ENCODE measurements at regions not wholly inside any gene's neighbourhood (a gene's known extent, or its start where the extent isn't known, plus 50 kb on each side); places are given as distances from the start of the nearest gene placed in this dataset.
"Not testable (repeated sequence)": the region's sequence is repeated elsewhere in the genome, so short reads cannot be mapped to it uniquely, and the experiment has no call there.

DNA sequence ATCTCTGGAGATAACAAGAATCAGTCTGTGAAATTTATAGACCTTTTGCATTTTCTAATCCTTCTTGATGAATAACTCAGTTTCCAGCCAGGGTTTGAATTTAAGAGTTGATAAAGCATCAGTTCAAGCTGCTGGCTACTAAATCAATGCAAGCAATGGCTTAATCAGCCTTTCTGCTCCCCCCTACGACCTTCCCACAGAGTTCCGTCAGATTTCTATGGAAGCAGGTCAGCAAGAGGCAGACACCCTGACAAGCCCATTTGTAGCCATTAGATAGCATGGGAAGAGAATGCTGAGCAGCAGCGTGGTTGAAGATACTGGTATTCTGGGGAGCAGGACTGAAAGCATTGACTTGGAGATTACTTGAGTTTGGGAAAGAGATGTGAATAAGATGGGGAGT, 868.1 kb downstream of the KCNJ2 start:
- DNase-seq, result no peak

DNA sequence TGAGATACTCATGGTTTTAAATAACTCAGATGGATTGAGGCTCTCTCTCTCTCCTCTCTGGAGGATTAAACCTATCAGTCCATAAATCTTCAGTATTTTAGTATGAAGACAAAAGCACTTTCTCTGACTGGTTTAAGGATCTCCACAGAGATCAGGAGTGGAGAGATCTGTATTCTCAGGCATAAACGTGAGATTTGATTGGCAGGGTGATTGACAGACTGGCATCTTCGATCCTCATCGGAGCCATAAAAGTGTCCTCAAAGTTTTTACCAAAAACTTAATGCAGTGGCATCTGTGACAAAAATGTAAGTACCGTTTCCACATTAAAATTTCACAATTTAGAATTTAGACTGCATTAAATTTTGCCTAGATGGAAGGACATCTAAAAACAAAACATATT, 870.1 kb downstream of the KCNJ2 start:
- DNase-seq, result no peak

DNA sequence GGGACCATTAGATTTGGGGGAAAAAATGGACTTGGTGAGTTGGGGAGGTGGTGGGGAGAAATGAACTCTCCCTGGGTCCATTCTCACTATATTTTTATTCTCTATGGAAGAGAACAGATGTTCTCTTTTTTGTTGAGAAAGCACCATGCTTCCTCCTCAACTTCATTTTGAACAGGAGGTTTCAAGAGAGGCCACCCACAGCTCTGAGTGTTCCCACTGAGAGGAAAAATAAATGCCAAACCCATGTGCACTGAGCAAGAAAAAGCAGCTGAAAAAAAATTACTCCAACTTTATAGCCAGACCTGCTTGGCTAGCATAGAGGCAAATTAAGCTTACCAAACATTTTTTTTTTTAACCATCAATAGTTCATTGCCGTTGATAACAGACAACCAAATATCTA, 883.6 kb downstream of the KCNJ2 start:
- no peak for DNase-seq

GRCh38 chr17:71055128-71055527, 885.8 kb downstream of the KCNJ2 start:
- no peak for DNase-seq

- DNase-seq, result no peak
Measured at GRCh38 chr17:71057448-71057847, 888.1 kb downstream of the KCNJ2 start.

DNA sequence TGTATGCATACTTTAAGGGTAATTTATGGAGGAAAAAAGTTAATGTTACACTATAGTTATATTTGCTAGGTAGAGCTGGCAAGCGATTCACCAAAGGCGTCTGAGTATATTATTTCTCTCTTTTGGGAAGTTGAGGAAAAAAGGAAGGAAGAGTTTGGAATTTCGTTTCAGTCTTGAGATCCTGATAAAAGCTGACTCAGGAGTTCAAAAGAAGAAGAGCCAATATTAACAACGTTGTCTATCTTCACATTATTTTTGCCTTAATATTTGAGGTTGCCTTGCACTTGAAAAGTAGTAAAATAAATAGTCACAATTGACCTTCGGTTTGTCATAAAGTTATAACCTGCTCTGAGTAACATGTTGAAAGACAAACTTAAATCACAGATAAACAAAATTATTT, 888.6 kb downstream of the KCNJ2 start:
- no peak for DNase-seq

GRCh38 chr17:71063127-71063526, 893.8 kb downstream of the KCNJ2 start:
- no peak for DNase-seq

DNA sequence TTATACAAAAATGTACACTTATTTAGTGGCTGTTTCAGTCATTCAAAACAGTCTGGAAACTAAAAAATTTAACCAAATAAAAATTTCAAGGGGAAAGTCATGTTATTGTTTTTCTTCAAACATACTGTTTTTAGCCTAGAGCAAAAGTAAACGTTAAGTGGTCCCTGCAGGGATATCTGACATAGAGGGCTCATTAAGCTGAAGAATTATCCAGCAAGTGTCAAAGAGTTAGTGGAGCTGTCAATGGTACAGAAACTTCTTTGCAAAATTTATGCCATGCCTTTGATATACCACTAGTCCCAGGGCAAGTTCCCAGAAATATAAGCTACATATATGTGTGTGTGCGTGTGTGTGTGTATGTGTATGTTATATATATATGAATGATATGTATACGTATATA, 894.2 kb downstream of the KCNJ2 start:
- DNase-seq, result no peak

GRCh38 chr17:71067669-71068407, 898.5 kb downstream of the KCNJ2 start:
- no peak for DNase-seq

GRCh38 chr17:71068408-71068750, 899.0 kb downstream of the KCNJ2 start:
- DNase-seq, result no peak

GRCh38 chr17:71071041-71071440, 901.7 kb downstream of the KCNJ2 start:
- no peak for DNase-seq

- no peak for DNase-seq
Measured at GRCh38 chr17:71071837-71072236, 902.5 kb downstream of the KCNJ2 start.

- peak; percentile 91 for DNase-seq
Measured at GRCh38 chr17:71080937-71081336, 911.6 kb downstream of the KCNJ2 start.

DNA sequence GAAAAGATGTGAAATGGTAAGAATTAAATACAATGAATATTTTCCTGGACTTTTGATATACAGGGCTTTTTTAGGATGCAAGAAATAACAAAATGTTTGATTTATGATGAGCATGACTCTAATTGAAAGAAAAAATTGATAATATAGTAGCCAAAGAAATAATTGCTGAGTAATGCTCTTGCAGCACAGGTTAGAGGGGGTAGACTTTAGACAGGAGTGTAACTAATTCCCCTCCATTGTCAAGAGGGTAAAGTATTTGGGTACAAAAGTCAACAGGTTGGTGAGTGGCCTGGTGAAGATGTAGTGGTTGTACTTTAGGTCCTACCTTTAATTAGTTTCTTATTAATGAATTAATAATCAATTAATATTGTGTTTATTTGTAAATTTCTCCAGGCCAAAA, 912.3 kb downstream of the KCNJ2 start:
- no peak for DNase-seq

- DNase-seq, result peak; percentile 38
Measured at GRCh38 chr17:71084219-71084618, 914.9 kb downstream of the KCNJ2 start.

- DNase-seq, result no peak
Measured at GRCh38 chr17:71084838-71085237, 915.5 kb downstream of the KCNJ2 start.

DNA sequence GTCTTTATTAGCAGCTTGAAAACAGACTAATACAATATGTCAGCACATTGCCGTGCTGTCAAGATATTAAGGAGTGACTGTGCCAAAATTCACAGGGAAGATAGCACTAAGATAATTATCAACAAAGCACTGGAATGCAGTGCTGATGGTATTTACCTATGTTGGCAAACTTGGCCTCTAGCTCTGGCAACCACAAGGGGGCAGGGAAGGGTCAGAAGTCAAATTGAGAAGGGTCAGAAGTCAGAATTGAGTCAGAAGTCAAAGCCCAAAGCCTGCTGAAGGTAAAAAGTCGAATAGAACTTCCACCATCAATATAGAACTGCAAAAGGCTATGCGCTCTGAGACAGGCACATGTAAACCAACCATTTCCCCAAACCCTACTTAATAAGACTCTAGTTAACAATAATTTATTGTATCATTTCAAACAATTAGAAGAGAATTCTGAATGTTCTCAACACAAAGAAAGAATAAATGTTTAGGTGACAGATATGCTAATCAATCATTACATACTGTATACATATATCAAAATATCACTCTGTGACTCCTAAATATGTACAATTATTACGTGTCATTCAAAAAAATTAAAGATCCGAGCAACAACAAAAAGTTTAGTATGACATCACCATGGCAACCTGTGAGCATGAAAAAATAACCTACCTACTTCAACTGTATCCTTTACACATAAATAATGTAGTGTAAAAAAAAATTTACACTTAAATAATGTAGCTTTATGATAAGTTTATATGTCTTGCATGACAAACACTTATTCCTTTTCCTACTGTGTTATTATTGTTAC, 916.1 kb downstream of the KCNJ2 start:
- DNase-seq, result no peak

DNA sequence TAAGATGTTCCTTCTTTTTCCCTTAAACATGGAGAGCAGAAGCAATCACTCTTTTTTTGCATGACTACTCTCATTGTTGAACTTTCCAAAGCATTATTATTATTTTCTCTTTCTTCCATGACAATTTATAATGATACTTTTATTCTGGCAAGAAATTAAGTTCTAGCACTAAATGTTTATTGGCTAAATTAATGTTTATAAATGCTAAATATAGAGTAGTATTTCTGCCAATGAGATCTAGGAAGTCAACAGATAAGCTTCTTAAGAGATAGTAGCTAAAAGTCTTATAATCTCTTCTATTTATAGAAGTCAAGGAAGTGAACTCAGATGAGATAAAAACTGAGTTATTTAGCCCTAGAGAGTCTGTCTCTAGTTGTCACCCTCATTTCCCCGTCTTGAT, 920.1 kb downstream of the KCNJ2 start:
- no peak for DNase-seq

- DNase-seq, result no peak
Measured at GRCh38 chr17:71098071-71098470, 928.7 kb downstream of the KCNJ2 start.

DNA sequence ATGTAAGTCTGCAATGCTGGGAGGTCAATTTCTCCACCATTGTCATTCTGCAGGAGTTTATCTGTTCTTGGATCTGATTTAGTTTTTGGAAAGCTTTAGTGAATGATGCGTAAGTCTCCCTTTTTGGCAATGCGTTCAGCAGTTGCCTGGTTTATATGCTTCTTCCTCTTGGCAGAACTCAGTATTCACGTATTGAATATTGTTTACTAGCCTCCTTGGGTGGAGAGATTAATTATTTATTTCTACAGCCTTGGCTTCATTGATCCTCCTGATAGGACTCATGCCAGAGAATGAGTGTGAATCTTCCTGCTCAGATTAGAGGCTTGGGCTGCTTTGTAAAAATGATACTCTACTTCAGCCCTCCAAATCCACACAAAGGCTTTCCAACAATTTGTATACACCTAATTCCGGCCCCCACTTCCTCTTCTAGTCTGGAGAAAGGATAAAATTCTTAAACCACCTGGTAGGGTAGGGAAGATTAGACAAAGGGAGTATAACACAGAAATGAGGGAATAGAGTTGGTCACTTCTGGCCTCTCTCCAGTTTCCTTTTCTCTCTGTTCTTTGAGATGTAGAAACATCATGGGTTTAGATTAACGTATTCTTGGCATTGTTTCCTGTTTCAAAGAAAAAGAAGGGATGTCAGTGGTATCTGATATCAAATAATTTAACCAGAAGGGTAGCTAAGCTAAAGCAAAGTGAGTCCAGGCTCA, 929.8 kb downstream of the KCNJ2 start:
- no peak for DNase-seq

DNA sequence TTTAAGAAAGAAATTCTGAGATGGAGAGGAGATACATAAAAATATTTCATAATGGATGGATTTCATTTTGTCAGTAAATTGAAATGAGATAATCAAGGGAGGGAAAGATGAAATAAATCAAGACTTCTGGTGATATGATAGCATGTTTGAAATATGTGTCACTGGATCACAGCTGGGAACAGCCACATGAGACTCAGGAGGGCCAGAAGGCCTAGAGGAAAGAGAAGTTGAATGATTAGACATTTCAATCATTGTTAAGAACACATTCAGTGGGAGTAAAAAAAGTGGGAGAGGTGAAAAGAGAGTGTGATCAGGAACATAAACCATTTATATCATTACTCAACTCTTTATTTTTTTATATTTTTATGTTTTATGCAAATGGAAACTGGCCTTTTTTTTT, 933.4 kb downstream of the KCNJ2 start:
- no peak for DNase-seq

DNA sequence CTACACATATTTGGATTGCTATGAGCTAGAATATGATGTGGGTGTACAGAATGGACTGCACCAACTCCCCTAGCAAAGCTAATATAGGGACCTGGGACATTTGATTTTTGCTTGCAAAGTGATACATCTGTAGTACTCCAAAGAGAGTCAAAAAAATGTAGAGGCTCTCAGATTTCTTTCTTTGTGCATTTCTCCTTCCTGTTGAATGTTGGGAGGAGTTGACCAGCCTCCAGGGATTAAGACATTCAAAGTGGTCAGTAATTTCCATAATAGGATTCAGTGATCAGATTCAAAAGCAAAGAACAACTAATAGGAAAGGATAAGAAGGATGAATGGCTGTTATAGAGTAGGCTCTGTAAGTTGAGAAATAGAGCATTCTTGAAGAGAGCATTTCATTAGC, 934.9 kb downstream of the KCNJ2 start:
- no peak for DNase-seq

DNA sequence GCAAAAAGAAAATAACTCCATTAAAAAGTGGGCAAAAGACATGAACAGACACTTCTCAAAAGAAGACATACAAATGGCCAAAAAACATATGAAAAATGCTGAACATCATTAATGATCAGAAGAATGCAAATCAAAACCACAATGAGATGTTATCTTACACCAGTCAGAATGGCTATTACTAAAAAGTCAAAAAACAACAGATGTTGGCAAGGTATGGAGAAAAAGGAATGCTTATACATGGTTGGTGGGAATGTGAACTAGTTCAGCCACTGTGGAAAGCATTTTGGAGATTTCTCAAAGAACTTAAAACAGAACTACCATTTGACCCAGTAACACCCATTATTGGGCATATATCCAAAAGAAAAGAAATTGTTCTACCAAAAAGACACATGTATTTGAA, 936.7 kb downstream of the KCNJ2 start:
- DNase-seq, result not testable (repeated sequence)

GRCh38 chr17:71107136-71107535, 937.8 kb downstream of the KCNJ2 start:
- no peak for DNase-seq

Data from NCI-H510A (cell line).